Calu3 (cell line): ENCODE measurements at regions not wholly inside any gene's neighbourhood (a gene's known extent, or its start where the extent isn't known, plus 50 kb on each side); places are given as distances from the start of the nearest gene placed in this dataset.

Experiments used
- BruUV-seq: library from RNA; stranded (reverse); fragments of 400-500 nt; replicated peaks from 2 replicates; lab custom pipeline; 2021; lab: Mats Ljungman, UMichigan
- CTCF ChIA-PET: fragments of 300-600 bp; sonication (Branson Sonifier 250); formaldehyde crosslinking; loops from one replicate; lab custom pipeline; 2022; ENCODE audit warnings: antibody characterized with exemption; lab: Charles Lee
- DNase-seq: peaks from one replicate; pipeline ENCODE4 v3.0.0; 2022
- H3K27ac Mint-ChIP-seq: one replicate; pipeline ENCODE4 v1.8.0; 2022; ENCODE audit warnings: mixed read lengths; ENCODE audit not compliant: unreplicated experiment
- H3K27me3 Mint-ChIP-seq: one replicate; pipeline ENCODE4 v1.8.0; 2022; ENCODE audit warnings: mixed read lengths; ENCODE audit not compliant: unreplicated experiment
- H3K36me3 Mint-ChIP-seq: one replicate; pipeline ENCODE4 v1.8.0; 2022; ENCODE audit warnings: mild to moderate bottlenecking, moderate library complexity, mixed read lengths; ENCODE audit not compliant: insufficient read depth, unreplicated experiment
- H3K4me1 Mint-ChIP-seq: one replicate; pipeline ENCODE4 v1.8.0; 2022; ENCODE audit warnings: mild to moderate bottlenecking, low read depth, mixed read lengths; ENCODE audit not compliant: unreplicated experiment
- H3K4me3 Mint-ChIP-seq: one replicate; pipeline ENCODE4 v1.8.0; 2022; ENCODE audit warnings: mild to moderate bottlenecking, low read depth, moderate library complexity, mixed read lengths; ENCODE audit not compliant: unreplicated experiment
- H3K9me3 Mint-ChIP-seq: one replicate; pipeline ENCODE4 v1.8.0; 2022; ENCODE audit warnings: low read depth, mixed read lengths; ENCODE audit not compliant: unreplicated experiment
- CTCF ChIP-seq: fragments of 200-600 bp; IDR thresholded peaks from one replicate; pipeline ENCODE4 v1.8.0; 2022; ENCODE audit warnings: antibody characterized with exemption; ENCODE audit not compliant: unreplicated experiment
- intact Hi-C: fragments of 100-400 bp; cut with micrococcal nuclease; formaldehyde crosslinking; loops from one replicate; pipeline ENCODE4 v1.10.0; 2022; ENCODE audit not compliant: unreplicated experiment

GRCh38 chr2:6667326-6667725 lies 198.4 kb downstream of the CMPK2 start:
- intact Hi-C loops, result no loop called here
- Mint-ChIP-seq H3K9me3 (peaks cover 3% of the 10 kb centered on the region), H3K36me3 (no peaks in the 10 kb centered on the region), H3K27ac (no peak overlapping the region), H3K4me3 (no peak overlapping the region), H3K27me3 (no peaks in the 10 kb centered on the region), H3K4me1 (no peaks in the 10 kb centered on the region)
- no TSS peak for BruUV-seq
- DNase-seq, result no peak
- no peak for TF ChIP-seq CTCF
- CTCF ChIA-PET, result no interaction called here

- no peak for TF ChIP-seq CTCF
- CTCF ChIA-PET, result no interaction called here
- Mint-ChIP-seq H3K4me3 (no peak overlapping the region), H3K4me1 (no peaks in the 10 kb centered on the region), H3K27ac (no peak overlapping the region), H3K9me3 (no peaks in the 10 kb centered on the region), H3K27me3 (no peaks in the 10 kb centered on the region), H3K36me3 (no peaks in the 10 kb centered on the region)
- no TSS peak for BruUV-seq
- DNase-seq, result no peak
- intact Hi-C loops, result no loop called here
Observed at GRCh38 chr2:6671913-6672312, 193.8 kb downstream of the CMPK2 start.

- no peak for DNase-seq
- intact Hi-C loops, result no loop called here
- H3K4me1 Mint-ChIP-seq, result no peaks in the 10 kb centered on the region
- H3K27ac Mint-ChIP-seq, result no peak overlapping the region
- TF ChIP-seq CTCF, result no peak
- CTCF ChIA-PET, result no interaction called here
- H3K27me3 Mint-ChIP-seq, result no peaks in the 10 kb centered on the region
- H3K36me3 Mint-ChIP-seq, result no peaks in the 10 kb centered on the region
- no TSS peak for BruUV-seq
- no peaks in the 10 kb centered on the region for H3K9me3 Mint-ChIP-seq
- H3K4me3 Mint-ChIP-seq, result no peak overlapping the region
Observed at GRCh38 chr2:6674381-6674780, 191.3 kb downstream of the CMPK2 start.

GRCh38 chr2:6675791-6676190 lies 189.9 kb downstream of the CMPK2 start:
- H3K27me3 Mint-ChIP-seq, result no peaks in the 10 kb centered on the region
- H3K4me3 Mint-ChIP-seq, result no peak overlapping the region
- intact Hi-C loops, result no loop called here
- no peaks in the 10 kb centered on the region for H3K36me3 Mint-ChIP-seq
- CTCF ChIA-PET, result no interaction called here
- H3K9me3 Mint-ChIP-seq, result no peaks in the 10 kb centered on the region
- no peak overlapping the region for H3K27ac Mint-ChIP-seq
- TF ChIP-seq CTCF, result no peak
- no TSS peak for BruUV-seq
- H3K4me1 Mint-ChIP-seq, result no peaks in the 10 kb centered on the region
- DNase-seq, result no peak
